ENCODE measurements at regions not wholly inside any gene's neighbourhood (a gene's known extent, or its start where the extent isn't known, plus 50 kb on each side); places are given as distances from the start of the nearest gene placed in this dataset.
"Not testable (repeated sequence)": the region's sequence is repeated elsewhere in the genome, so short reads cannot be mapped to it uniquely, and the experiment has no call there.

DNA sequence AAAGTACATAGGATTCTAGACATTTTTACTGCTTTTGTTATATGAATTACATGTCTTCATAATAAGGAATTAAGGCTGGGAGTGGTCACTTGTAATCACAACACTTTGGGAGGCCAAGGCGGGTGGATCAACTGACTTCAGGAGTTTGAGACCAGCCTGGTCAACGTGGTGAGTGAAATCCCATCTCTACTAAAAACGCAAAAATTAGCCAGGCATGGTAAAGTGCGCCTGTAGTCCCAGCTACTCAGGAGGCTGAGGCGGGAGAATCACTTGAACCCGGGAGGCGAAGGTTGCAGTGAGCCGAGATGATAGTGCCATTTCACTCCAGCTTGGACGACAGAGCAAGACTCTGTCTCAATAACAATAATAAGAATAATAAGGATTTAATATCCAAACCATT, 663.8 kb upstream of the TPTE start:
- TF ChIP-seq ZNF473 (tag by site-specific recombination; IDR thresholded peaks at IDR 0.05); HOXA7 (CRISPR knock-in tag; IDR thresholded peaks at IDR 0.05; ENCODE audit: borderline replicate concordance); ZBTB8A (tag by site-specific recombination; IDR thresholded peaks at IDR 0.05); MEIS1 (CRISPR knock-in tag; IDR thresholded peaks at IDR 0.05; ENCODE audit: borderline replicate concordance); ZNF174 (tag by site-specific recombination; IDR thresholded peaks at IDR 0.05); IKZF3 (tag by site-specific recombination; IDR thresholded peaks at IDR 0.05); KLF1 (tag by site-specific recombination; IDR thresholded peaks at IDR 0.05); ZNF223 (tag by site-specific recombination; IDR thresholded peaks at IDR 0.05): not testable (repeated sequence)
- TF ChIP-seq, protein P1, sequence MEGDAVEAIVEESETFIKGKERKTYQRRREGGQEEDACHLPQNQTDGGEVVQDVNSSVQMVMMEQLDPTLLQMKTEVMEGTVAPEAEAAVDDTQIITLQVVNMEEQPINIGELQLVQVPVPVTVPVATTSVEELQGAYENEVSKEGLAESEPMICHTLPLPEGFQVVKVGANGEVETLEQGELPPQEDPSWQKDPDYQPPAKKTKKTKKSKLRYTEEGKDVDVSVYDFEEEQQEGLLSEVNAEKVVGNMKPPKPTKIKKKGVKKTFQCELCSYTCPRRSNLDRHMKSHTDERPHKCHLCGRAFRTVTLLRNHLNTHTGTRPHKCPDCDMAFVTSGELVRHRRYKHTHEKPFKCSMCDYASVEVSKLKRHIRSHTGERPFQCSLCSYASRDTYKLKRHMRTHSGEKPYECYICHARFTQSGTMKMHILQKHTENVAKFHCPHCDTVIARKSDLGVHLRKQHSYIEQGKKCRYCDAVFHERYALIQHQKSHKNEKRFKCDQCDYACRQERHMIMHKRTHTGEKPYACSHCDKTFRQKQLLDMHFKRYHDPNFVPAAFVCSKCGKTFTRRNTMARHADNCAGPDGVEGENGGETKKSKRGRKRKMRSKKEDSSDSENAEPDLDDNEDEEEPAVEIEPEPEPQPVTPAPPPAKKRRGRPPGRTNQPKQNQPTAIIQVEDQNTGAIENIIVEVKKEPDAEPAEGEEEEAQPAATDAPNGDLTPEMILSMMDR (tag by site-specific recombination; IDR thresholded peaks at IDR 0.05) = not testable (repeated sequence)
- TF ChIP-seq, protein P2, sequence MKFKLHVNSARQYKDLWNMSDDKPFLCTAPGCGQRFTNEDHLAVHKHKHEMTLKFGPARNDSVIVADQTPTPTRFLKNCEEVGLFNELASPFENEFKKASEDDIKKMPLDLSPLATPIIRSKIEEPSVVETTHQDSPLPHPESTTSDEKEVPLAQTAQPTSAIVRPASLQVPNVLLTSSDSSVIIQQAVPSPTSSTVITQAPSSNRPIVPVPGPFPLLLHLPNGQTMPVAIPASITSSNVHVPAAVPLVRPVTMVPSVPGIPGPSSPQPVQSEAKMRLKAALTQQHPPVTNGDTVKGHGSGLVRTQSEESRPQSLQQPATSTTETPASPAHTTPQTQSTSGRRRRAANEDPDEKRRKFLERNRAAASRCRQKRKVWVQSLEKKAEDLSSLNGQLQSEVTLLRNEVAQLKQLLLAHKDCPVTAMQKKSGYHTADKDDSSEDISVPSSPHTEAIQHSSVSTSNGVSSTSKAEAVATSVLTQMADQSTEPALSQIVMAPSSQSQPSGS (tag by site-specific recombination; IDR thresholded peaks at IDR 0.05; ENCODE audit: low read depth) = not testable (repeated sequence)
- TF ChIP-seq, protein P3, sequence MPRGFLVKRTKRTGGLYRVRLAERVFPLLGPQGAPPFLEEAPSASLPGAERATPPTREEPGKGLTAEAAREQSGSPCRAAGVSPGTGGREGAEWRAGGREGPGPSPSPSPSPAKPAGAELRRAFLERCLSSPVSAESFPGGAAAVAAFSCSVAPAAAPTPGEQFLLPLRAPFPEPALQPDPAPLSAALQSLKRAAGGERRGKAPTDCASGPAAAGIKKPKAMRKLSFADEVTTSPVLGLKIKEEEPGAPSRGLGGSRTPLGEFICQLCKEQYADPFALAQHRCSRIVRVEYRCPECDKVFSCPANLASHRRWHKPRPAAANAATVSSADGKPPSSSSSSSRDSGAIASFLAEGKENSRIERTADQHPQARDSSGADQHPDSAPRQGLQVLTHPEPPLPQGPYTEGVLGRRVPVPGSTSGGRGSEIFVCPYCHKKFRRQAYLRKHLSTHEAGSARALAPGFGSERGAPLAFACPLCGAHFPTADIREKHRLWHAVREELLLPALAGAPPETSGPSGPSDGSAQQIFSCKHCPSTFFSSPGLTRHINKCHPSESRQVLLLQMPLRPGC (tag by site-specific recombination; IDR thresholded peaks at IDR 0.05) = not testable (repeated sequence)
- TF ChIP-seq, protein P4, sequence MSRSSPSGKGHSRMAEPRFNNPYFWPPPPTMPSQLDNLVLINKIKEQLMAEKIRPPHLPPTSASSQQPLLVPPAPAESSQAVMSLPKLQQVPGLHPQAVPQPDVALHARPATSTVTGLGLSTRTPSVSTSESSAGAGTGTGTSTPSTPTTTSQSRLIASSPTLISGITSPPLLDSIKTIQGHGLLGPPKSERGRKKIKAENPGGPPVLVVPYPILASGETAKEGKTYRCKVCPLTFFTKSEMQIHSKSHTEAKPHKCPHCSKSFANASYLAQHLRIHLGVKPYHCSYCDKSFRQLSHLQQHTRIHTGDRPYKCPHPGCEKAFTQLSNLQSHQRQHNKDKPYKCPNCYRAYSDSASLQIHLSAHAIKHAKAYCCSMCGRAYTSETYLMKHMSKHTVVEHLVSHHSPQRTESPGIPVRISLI (tag by site-specific recombination; IDR thresholded peaks at IDR 0.05) = not testable (repeated sequence)
